Activated CD8-positive, alpha-beta T cell treated with anti-CD3 and anti-CD28 coated beads, Interleukin-2, amount 10 ng/mL, durations not matched to agents 7 days and 5 days (primary cell): ENCODE measurements at regions not wholly inside any gene's neighbourhood (a gene's known extent, or its start where the extent isn't known, plus 50 kb on each side); places are given as distances from the start of the nearest gene placed in this dataset.

Source experiments
- ATAC-seq: fragments of 150-1000 bp; cut with Tn5 transposase; one replicate; pipeline ENCODE4 v1.10.0; 2021; ENCODE audit warnings: moderate library complexity
- CTCF ChIA-PET: fragments of 350-600 bp; sonication (Branson Sonifier 250); formaldehyde crosslinking; loops from one replicate; lab custom pipeline; 2021; ENCODE audit warnings: antibody characterized with exemption; lab: Charles Lee
- POLR2A ChIA-PET: fragments of 350-600 bp; sonication (Branson Sonifier 250); formaldehyde crosslinking; loops from one replicate; lab custom pipeline; 2021; ENCODE audit warnings: antibody characterized with exemption; lab: Charles Lee
- DNase-seq: peaks from one replicate; pipeline ENCODE4 v3.0.0-alpha.2; 2020
- H3K27ac Mint-ChIP-seq: one replicate; pipeline ENCODE4 v1.8.0; 2021; ENCODE audit warnings: mild to moderate bottlenecking, mixed read lengths
- H3K27me3 Mint-ChIP-seq: one replicate; pipeline ENCODE4 v1.8.0; 2021; ENCODE audit warnings: low read depth, mixed read lengths
- H3K36me3 Mint-ChIP-seq: one replicate; pipeline ENCODE4 v1.8.0; 2021; ENCODE audit warnings: low read depth, mixed read lengths
- H3K4me1 Mint-ChIP-seq: one replicate; pipeline ENCODE4 v1.8.0; 2021; ENCODE audit warnings: low read depth, mixed read lengths
- H3K4me3 Mint-ChIP-seq: one replicate; pipeline ENCODE4 v1.8.0; 2021; ENCODE audit warnings: mild to moderate bottlenecking, mixed read lengths
- H3K9me3 Mint-ChIP-seq: one replicate; pipeline ENCODE4 v1.8.0; 2022; ENCODE audit warnings: mixed read lengths; ENCODE audit not compliant: insufficient read depth

DNA sequence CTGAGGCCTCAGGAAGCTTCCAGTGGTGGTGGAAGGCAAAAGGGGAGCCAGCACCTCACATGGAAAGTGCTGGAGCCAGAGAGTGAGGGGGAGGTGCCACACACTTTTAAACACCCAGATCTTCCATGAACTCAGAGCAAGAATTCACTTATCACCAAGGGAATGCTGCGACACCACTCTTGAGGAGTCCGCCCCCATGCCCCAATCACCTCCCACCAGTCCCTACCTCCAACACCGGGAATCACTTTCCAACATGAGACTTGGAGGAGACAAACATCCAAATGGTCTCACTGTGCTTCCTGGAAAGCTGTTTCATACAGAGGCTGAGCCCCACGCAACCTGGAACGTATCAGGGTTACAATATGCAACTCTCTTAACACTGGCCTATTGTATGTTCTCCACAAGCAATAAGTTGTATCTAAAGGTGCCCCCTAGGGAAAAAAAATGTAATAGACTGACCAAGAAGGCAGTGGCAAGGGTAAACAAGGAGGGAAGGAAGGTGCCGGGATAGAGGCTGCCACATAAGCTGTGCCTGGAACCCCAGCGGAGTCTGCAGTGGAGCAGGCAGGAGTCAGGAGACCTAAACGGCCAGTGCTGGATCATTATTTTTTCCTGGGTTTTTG, 106.7 kb upstream of the FOXF1 start:
- no peak overlapping the region for H3K4me3 Mint-ChIP-seq
- H3K36me3 Mint-ChIP-seq: no peaks in the 10 kb centered on the region
- H3K9me3 Mint-ChIP-seq: no peaks in the 10 kb centered on the region
- no peaks in the 10 kb centered on the region for H3K27me3 Mint-ChIP-seq
- ChIA-PET POLR2A (no interaction called here), CTCF (no interaction called here)
- H3K4me1 Mint-ChIP-seq: no peaks in the 10 kb centered on the region
- ATAC-seq (no peak), DNase-seq (no peak)
- H3K27ac Mint-ChIP-seq: no peak overlapping the region

- Mint-ChIP-seq H3K4me3 (no peak overlapping the region), H3K36me3 (no peaks in the 10 kb centered on the region), H3K4me1 (no peaks in the 10 kb centered on the region), H3K27me3 (no peaks in the 10 kb centered on the region), H3K9me3 (no peaks in the 10 kb centered on the region), H3K27ac (no peak overlapping the region)
- DNase-seq (no peak), ATAC-seq (no peak)
- CTCF ChIA-PET: no interaction called here
- POLR2A ChIA-PET: no interaction called here
Observed at GRCh38 chr16:86404678-86405077, 105.6 kb upstream of the FOXF1 start.

- CTCF ChIA-PET: no interaction called here
Observed at GRCh38 chr16:86405319-86405718, 105.0 kb upstream of the FOXF1 start.

DNA sequence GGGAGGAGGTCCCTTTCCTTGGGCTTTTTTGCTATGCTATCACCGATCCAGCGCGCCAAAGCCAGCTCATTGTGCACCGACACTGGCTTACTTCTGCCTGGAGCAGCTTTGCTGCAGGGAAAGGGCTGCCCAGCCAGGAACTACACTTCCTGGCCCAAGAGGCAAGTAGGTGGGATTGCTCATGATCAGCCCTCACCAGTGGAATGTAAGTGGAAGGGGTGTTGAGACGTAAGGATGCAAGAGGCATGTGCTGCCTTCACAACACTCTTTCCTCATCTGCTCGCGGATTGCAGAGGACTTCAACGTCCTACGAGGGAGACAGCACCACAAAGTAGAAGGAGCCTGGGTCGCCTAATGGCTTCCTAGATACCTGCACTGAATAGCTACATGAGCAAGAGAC, 104.3 kb upstream of the FOXF1 start:
- ATAC-seq: no peak
- CTCF ChIA-PET: no interaction called here
- POLR2A ChIA-PET: no interaction called here
- no peaks in the 10 kb centered on the region for H3K9me3 Mint-ChIP-seq
- H3K4me1 Mint-ChIP-seq: no peaks in the 10 kb centered on the region
- no peak overlapping the region for H3K4me3 Mint-ChIP-seq
- DNase-seq: no peak
- H3K36me3 Mint-ChIP-seq: no peaks in the 10 kb centered on the region
- H3K27me3 Mint-ChIP-seq: no peaks in the 10 kb centered on the region
- no peak overlapping the region for H3K27ac Mint-ChIP-seq

More at GRCh38 chr16:86405319-86405718, 105.0 kb upstream of the FOXF1 start:
- no peaks in the 10 kb centered on the region for H3K36me3 Mint-ChIP-seq
- no peak for ATAC-seq
- no peak overlapping the region for H3K27ac Mint-ChIP-seq
- no peaks in the 10 kb centered on the region for H3K9me3 Mint-ChIP-seq
- no peak overlapping the region for H3K4me3 Mint-ChIP-seq
- H3K4me1 Mint-ChIP-seq: no peaks in the 10 kb centered on the region
- no peak for DNase-seq
- no peaks in the 10 kb centered on the region for H3K27me3 Mint-ChIP-seq
- POLR2A ChIA-PET: no interaction called here

- H3K36me3 Mint-ChIP-seq: no peaks in the 10 kb centered on the region
- CTCF ChIA-PET: no interaction called here
- no peak for ATAC-seq
- H3K4me3 Mint-ChIP-seq: no peak overlapping the region
- no peak for DNase-seq
- POLR2A ChIA-PET: no interaction called here
- no peaks in the 10 kb centered on the region for H3K4me1 Mint-ChIP-seq
- peaks cover 2% of the 10 kb centered on the region for H3K27me3 Mint-ChIP-seq
- no peak overlapping the region for H3K27ac Mint-ChIP-seq
- H3K9me3 Mint-ChIP-seq: no peaks in the 10 kb centered on the region
Observed at GRCh38 chr16:86408685-86409084, 101.6 kb upstream of the FOXF1 start.

DNA sequence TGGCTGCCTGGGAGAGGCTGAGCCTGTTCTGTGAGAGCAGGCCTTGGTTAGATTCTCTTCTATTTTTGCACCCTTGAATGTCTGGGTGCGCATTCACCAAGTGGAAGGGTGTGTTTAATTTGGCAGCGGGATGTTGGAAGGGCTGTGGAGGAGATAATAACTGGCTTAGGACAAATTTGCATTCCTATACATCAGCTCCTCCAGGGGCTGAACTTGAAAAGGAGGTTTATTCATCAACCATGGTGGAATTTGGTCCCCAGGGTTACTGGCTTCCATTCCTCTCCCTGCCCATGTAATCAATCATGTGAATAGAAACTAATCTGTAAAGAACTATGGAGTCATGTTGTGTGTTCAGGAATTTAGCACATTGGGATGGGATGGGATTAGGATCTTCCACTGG, 100.2 kb upstream of the FOXF1 start:
- Mint-ChIP-seq H3K36me3 (no peaks in the 10 kb centered on the region), H3K4me3 (no peak overlapping the region), H3K9me3 (no peaks in the 10 kb centered on the region), H3K27me3 (peaks cover 2% of the 10 kb centered on the region), H3K27ac (no peak overlapping the region), H3K4me1 (no peaks in the 10 kb centered on the region)
- ATAC-seq: no peak
- no peak for DNase-seq
- POLR2A ChIA-PET: no interaction called here
- CTCF ChIA-PET: no interaction called here

DNA sequence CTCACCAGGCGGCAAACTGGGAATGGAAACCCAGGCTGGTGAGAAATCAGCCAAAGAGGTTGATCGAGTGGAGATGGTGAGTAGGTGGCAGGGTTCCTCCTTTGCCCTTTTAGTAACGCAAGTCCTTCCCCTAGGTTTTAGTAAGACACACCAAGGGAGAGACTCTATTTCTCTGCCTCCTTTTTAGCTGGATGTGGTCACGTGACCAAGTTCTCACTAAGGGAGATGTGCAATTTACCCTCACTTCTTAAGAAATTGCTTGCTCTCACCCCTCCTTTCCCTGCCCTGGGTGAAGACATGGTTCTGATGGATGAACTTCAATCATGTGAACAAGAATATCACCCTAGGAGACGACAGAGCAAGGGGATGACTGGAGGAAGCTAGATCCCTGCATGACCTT, 99.8 kb upstream of the FOXF1 start:
- POLR2A ChIA-PET: no interaction called here
- Mint-ChIP-seq H3K9me3 (no peaks in the 10 kb centered on the region), H3K36me3 (no peaks in the 10 kb centered on the region), H3K4me3 (no peak overlapping the region), H3K27me3 (peaks cover 2% of the 10 kb centered on the region), H3K4me1 (no peaks in the 10 kb centered on the region), H3K27ac (no peak overlapping the region)
- DNase-seq (no peak), ATAC-seq (no peak)
- CTCF ChIA-PET: no interaction called here

DNA sequence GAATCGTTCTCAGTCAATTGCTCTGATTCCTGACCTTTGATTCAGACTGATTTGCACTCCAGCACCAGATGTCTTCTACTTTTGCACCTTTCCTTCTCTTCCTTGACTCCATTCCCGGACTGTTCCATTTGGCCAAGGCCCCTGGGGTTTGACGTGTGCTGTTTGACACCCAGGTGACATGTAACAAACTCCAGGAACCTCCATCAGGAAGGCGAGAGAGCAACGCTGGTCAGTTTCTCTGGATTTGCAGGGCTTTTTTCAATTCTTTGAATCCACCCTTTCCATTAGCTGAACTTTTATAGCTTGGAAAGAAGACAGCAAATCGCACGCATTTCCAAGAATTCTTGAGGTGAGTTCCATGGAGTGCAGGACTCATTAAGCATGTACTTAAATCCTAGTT, 98.4 kb upstream of the FOXF1 start:
- no peak for ATAC-seq
- POLR2A ChIA-PET: no interaction called here

GRCh38 chr16:86414991-86415740, 95.2 kb upstream of the FOXF1 start:
- Mint-ChIP-seq H3K36me3 (no peaks in the 10 kb centered on the region), H3K9me3 (no peaks in the 10 kb centered on the region), H3K4me1 (no peaks in the 10 kb centered on the region), H3K27me3 (peaks cover 2% of the 10 kb centered on the region), H3K27ac (no peak overlapping the region), H3K4me3 (no peak overlapping the region)
- no peak for DNase-seq
- ChIA-PET CTCF (no interaction called here), POLR2A (interaction anchor here (0.6 kb wide), 1 partner anchor 1107 kb away, joined by 4 read pairs; no protein-coding TSS in a partner anchor)
- ATAC-seq: no peak

More for the DNA sequence above, 98.4 kb upstream of the FOXF1 start:
- no peak overlapping the region for H3K4me3 Mint-ChIP-seq
- CTCF ChIA-PET: no interaction called here
- no peaks in the 10 kb centered on the region for H3K9me3 Mint-ChIP-seq
- H3K27me3 Mint-ChIP-seq: peaks cover 2% of the 10 kb centered on the region
- H3K4me1 Mint-ChIP-seq: no peaks in the 10 kb centered on the region
- no peak for DNase-seq
- no peak overlapping the region for H3K27ac Mint-ChIP-seq
- H3K36me3 Mint-ChIP-seq: no peaks in the 10 kb centered on the region

DNA sequence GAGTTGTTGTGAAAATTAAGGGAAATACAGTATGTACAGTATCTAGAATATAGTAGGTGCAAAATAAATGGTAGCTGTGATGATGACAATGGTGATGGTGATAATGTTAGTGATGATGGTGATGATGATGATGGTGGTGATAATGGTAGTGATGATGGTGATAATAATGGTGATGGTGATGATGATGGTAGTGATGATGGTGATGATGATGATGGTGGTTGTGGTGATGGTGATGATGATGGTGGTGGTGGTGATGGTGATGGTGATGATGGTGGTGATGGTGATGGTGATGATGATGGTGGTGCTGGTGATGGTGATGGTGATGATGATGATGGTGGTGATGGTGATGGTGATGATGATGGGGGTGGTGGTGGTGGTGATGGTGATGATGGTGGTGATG, 91.3 kb upstream of the FOXF1 start:
- CTCF ChIA-PET: no interaction called here
- peaks cover 3% of the 10 kb centered on the region for H3K9me3 Mint-ChIP-seq
- no peaks in the 10 kb centered on the region for H3K27me3 Mint-ChIP-seq
- no peaks in the 10 kb centered on the region for H3K36me3 Mint-ChIP-seq
- DNase-seq (no peak), ATAC-seq (no peak)
- H3K27ac Mint-ChIP-seq: no peak overlapping the region
- POLR2A ChIA-PET: no interaction called here
- H3K4me1 Mint-ChIP-seq: no peaks in the 10 kb centered on the region
- no peak overlapping the region for H3K4me3 Mint-ChIP-seq

- CTCF ChIA-PET: no interaction called here
- Mint-ChIP-seq H3K27me3 (no peaks in the 10 kb centered on the region), H3K27ac (no peak overlapping the region), H3K4me3 (no peak overlapping the region), H3K9me3 (peaks cover 3% of the 10 kb centered on the region), H3K4me1 (no peaks in the 10 kb centered on the region), H3K36me3 (no peaks in the 10 kb centered on the region)
- DNase-seq (no peak), ATAC-seq (no peak)
- POLR2A ChIA-PET: no interaction called here
Observed at GRCh38 chr16:86419518-86419917, 90.8 kb upstream of the FOXF1 start.

GRCh38 chr16:86421995-86422394, 88.3 kb upstream of the FOXF1 start:
- ATAC-seq: no peak
- no peak overlapping the region for H3K4me3 Mint-ChIP-seq
- POLR2A ChIA-PET: no interaction called here
- H3K27me3 Mint-ChIP-seq: no peaks in the 10 kb centered on the region
- CTCF ChIA-PET: no interaction called here
- peaks cover 3% of the 10 kb centered on the region for H3K9me3 Mint-ChIP-seq
- DNase-seq: no peak
- no peak overlapping the region for H3K27ac Mint-ChIP-seq
- H3K4me1 Mint-ChIP-seq: no peaks in the 10 kb centered on the region
- H3K36me3 Mint-ChIP-seq: no peaks in the 10 kb centered on the region
